Loucy (cell line): ENCODE measurements at regions not wholly inside any gene's neighbourhood (a gene's known extent, or its start where the extent isn't known, plus 50 kb on each side); places are given as distances from the start of the nearest gene placed in this dataset.

ENCODE experiments used
- H2AFZ ChIP-seq: fragments of 200-600 bp; sonication (generic); 2 replicates; pipeline ENCODE4 v1.6.0; 2016; ENCODE audit warnings: antibody characterized with exemption, mild to moderate bottlenecking, low read length, moderate library complexity
- H3F3A ChIP-seq: fragments of 200-600 bp; 2 replicates; pipeline ENCODE4 v1.6.0; 2016; ENCODE audit warnings: antibody characterized with exemption, low read depth, mild to moderate bottlenecking
- H3K27me3 ChIP-seq: fragments of 200-600 bp; sonication (generic); 2 replicates; pipeline ENCODE4 v1.6.1; 2014; ENCODE audit warnings: low read length, mild to moderate bottlenecking; ENCODE audit not compliant: insufficient read depth, poor library complexity, severe bottlenecking
- H3K36me3 ChIP-seq: fragments of 200-600 bp; sonication (generic); 2 replicates; pipeline ENCODE4 v1.6.1; 2016; ENCODE audit warnings: low read length; ENCODE audit not compliant: insufficient read depth
- H3K4me1 ChIP-seq: fragments of 200-600 bp; sonication (generic); 2 replicates; pipeline ENCODE4 v1.5.1; 2014; ENCODE audit warnings: low read length, mild to moderate bottlenecking; ENCODE audit not compliant: insufficient read depth, poor library complexity, severe bottlenecking
- H3K4me2 ChIP-seq: fragments of 200-600 bp; sonication (generic); 2 replicates; pipeline ENCODE4 v1.6.0; 2014; ENCODE audit warnings: antibody characterized with exemption, low read length, low read depth, mild to moderate bottlenecking; ENCODE audit not compliant: poor library complexity, severe bottlenecking
- H3K4me3 ChIP-seq: fragments of 200-600 bp; sonication (generic); 2 replicates; pipeline ENCODE4 v1.5.1; 2014; ENCODE audit warnings: low read length, mild to moderate bottlenecking, mixed read lengths; ENCODE audit not compliant: poor library complexity, severe bottlenecking
- H3K79me2 ChIP-seq: fragments of 200-600 bp; sonication (generic); 2 replicates; pipeline ENCODE4 v1.6.1; 2014; ENCODE audit warnings: low read length; ENCODE audit not compliant: insufficient read depth
- H3K9ac ChIP-seq: fragments of 200-600 bp; sonication (generic); 2 replicates; pipeline ENCODE4 v1.6.0; 2014; ENCODE audit warnings: mild to moderate bottlenecking, low read depth, low read length, moderate library complexity; ENCODE audit not compliant: poor library complexity, severe bottlenecking
- H3K9me2 ChIP-seq: fragments of 200-600 bp; sonication (generic); replicated peaks from 2 replicates; pipeline ENCODE4 v1.6.1; 2016; ENCODE audit warnings: low read depth, low read length, mixed read lengths
- H3K9me3 ChIP-seq: fragments of 200-600 bp; sonication (generic); 2 replicates; pipeline ENCODE4 v1.6.1; 2014; ENCODE audit warnings: mild to moderate bottlenecking, antibody characterized with exemption, low read length, low read depth; ENCODE audit not compliant: insufficient read depth
- H4K20me1 ChIP-seq: fragments of 200-600 bp; sonication (generic); 2 replicates; pipeline ENCODE4 v1.6.0; 2014; ENCODE audit warnings: antibody characterized with exemption, low read length, mild to moderate bottlenecking; ENCODE audit not compliant: insufficient read depth, poor library complexity, severe bottlenecking
- EZH2phosphoT487 ChIP-seq: fragments of 200-600 bp; IDR thresholded peaks from 2 replicates; pipeline ENCODE4 v1.6.1; 2018; ENCODE audit warnings: antibody characterized with exemption, mild to moderate bottlenecking, moderate library complexity, borderline replicate concordance
- TF ChIP-seq, protein P1 (sequence below): fragments of 200-600 bp; sonication (generic); conservative IDR thresholded peaks from 2 replicates; pipeline ENCODE4 v1.5.1; 2014; ENCODE audit warnings: mild to moderate bottlenecking, antibody characterized with exemption, low read length

DNA sequence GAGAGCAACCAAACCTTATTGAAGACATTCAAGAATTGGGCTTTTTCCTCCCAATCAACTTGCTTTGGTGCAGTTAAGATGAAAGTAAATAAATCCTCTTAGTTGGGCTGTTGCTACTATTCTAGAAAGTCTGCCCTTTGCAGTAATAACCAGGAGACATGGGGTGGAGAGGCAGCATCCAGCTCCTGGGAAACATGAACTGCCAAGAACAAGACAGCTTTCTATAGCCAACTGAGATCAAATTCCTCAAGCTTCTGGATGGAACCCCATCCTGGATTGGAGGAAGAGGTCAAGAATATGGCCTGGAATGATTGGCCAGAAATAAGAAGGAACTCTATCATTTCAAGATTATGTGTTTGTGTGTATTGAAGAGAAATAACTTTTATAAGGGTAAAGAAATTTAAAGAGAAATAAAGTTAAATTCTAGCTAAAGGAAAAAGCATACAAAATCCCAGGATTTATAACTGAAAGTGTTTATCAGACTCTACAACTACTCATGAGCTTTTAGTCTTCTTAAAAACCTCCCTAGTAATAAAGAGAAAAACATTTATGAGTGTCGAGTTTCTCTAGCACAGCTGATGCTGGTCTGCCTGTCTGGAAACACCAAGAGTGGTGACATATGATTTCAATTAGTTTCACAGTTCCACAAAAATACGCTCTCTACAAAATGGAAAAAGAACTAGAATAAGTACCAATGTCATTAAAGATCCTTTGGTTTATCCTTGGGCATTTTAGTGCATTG is 70.1 kb upstream of the COL1A2 start:
- Histone ChIP-seq H3K36me3 (no peaks in the 10 kb centered on the region), H3K4me1 (no peaks in the 10 kb centered on the region), H3K4me3 (no peak overlapping the region), H3K79me2 (no peaks in the 10 kb centered on the region), H4K20me1 (no peaks in the 10 kb centered on the region), H3K9me3 (no peaks in the 10 kb centered on the region; the same call in 1 of the 2 replicates), H3K27me3 (no peaks in the 10 kb centered on the region), H3F3A (no peaks in the 10 kb centered on the region), H3K9me2 (no peaks in the 10 kb centered on the region), H3K9ac (no peak overlapping the region), H3K4me2 (no peak overlapping the region), H2AFZ (no peak overlapping the region)
- TF ChIP-seq, protein P1, sequence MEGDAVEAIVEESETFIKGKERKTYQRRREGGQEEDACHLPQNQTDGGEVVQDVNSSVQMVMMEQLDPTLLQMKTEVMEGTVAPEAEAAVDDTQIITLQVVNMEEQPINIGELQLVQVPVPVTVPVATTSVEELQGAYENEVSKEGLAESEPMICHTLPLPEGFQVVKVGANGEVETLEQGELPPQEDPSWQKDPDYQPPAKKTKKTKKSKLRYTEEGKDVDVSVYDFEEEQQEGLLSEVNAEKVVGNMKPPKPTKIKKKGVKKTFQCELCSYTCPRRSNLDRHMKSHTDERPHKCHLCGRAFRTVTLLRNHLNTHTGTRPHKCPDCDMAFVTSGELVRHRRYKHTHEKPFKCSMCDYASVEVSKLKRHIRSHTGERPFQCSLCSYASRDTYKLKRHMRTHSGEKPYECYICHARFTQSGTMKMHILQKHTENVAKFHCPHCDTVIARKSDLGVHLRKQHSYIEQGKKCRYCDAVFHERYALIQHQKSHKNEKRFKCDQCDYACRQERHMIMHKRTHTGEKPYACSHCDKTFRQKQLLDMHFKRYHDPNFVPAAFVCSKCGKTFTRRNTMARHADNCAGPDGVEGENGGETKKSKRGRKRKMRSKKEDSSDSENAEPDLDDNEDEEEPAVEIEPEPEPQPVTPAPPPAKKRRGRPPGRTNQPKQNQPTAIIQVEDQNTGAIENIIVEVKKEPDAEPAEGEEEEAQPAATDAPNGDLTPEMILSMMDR: no peak

DNA sequence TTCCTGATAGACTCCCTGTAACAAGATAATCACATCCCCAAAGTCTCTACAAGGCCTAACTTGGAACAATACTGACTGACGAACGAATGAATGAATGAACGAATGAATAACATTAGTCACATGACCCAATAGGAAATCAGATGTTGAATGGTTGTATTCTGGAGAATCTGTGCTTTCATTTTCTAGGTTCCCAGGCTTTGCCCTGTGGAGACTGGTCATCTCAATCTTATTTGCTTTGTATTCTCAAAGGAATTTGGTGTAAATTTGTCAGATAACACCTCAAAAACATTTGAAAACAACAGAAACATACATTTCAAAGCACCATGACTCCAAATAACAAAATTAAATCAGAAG is 69.6 kb upstream of the COL1A2 start:
- Histone ChIP-seq H3K4me2 (no peak overlapping the region), H3K9me3 (no peaks in the 10 kb centered on the region; the same call in 1 of the 2 replicates), H3K9ac (no peak overlapping the region), H3K9me2 (no peaks in the 10 kb centered on the region), H3K27me3 (no peaks in the 10 kb centered on the region), H3F3A (no peaks in the 10 kb centered on the region), H2AFZ (no peak overlapping the region), H3K79me2 (no peaks in the 10 kb centered on the region), H3K4me1 (no peaks in the 10 kb centered on the region), H4K20me1 (no peaks in the 10 kb centered on the region), H3K36me3 (no peaks in the 10 kb centered on the region), H3K4me3 (no peak overlapping the region)
- TF ChIP-seq EZH2phosphoT487: no peak
- TF ChIP-seq, protein P1: no peak

DNA sequence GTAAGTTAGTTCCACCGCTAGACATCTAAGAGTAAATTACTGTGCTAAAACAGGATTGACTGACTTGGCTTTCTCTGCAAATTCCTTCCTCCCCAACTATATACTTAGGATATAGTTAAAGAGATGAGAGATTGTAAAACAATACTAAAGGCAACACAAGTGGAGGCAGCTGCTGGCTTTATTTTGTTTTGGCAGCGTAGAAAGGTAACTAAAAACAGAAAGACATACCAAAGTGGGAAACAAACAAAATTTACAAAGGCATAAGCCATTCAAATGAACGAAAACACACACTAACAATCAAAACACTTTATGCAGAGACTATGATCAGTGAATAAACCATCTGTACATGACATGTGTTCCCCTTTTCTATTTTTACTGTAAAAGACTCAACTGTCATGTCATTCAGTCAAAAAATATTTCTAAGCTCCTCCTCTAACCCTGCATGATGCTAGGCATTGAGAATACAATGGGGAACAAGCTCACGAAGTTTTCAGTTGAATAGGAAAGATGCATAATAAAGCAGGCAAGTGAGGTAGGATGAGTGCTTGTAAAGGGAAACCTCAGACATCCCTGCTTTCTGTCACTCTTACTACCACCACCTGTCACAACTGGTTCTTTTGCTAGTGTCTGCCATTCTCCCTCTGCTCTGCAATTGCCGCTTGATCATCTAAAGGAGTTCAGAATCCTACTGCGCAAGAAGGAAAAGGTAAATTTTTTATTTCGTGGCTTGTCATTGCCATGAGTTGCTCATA is 64.2 kb upstream of the COL1A2 start:
- Histone ChIP-seq H4K20me1 (no peaks in the 10 kb centered on the region), H3K36me3 (no peaks in the 10 kb centered on the region), H2AFZ (no peak overlapping the region), H3K27me3 (no peaks in the 10 kb centered on the region), H3F3A (no peaks in the 10 kb centered on the region), H3K9me3 (no peaks in the 10 kb centered on the region), H3K4me3 (no peak overlapping the region), H3K79me2 (no peaks in the 10 kb centered on the region), H3K4me2 (no peak overlapping the region), H3K9ac (no peak overlapping the region), H3K9me2 (no peaks in the 10 kb centered on the region), H3K4me1 (no peaks in the 10 kb centered on the region)
- TF ChIP-seq EZH2phosphoT487: no peak
- TF ChIP-seq, protein P1: no peak
